ENCODE measurements at regions not wholly inside any gene's neighbourhood (a gene's known extent, or its start where the extent isn't known, plus 50 kb on each side); places are given as distances from the start of the nearest gene placed in this dataset.
"Not testable (repeated sequence)": the region's sequence is repeated elsewhere in the genome, so short reads cannot be mapped to it uniquely, and the experiment has no call there.

- Mint-ChIP-seq H3K36me3 (ENCODE audit: low read depth) (no peaks in the 10 kb centered on the region), H3K9me3 (no peaks in the 10 kb centered on the region), H3K27me3 (no peaks in the 10 kb centered on the region), H3K4me1 (peaks cover 2% of the 10 kb centered on the region), H3K27ac (no peak overlapping the region), H3K4me3 (no peak overlapping the region)
- POLR2A ChIA-PET: no interaction called here
- CTCF ChIA-PET: no interaction called here
- no peak for DNase-seq
These were observed 118.6 kb upstream of the GRIN2B start for GRCh38 chr12:14099994-14100393.

GRCh38 chr12:14101556-14101955 lies 120.2 kb upstream of the GRIN2B start:
- H3K27me3 Mint-ChIP-seq; H3K9me3 Mint-ChIP-seq; H3K27ac Mint-ChIP-seq; H3K36me3 Mint-ChIP-seq (ENCODE audit: low read depth); CTCF ChIA-PET; DNase-seq; H3K4me3 Mint-ChIP-seq; H3K4me1 Mint-ChIP-seq; POLR2A ChIA-PET: not testable (repeated sequence)

GRCh38 chr12:14111230-14111865 lies 129.9 kb upstream of the GRIN2B start:
- ChIA-PET CTCF (no interaction called here), POLR2A (no interaction called here)
- no peak overlapping the region for H3K27ac Mint-ChIP-seq
- H3K9me3 Mint-ChIP-seq: no peaks in the 10 kb centered on the region
- DNase-seq: no peak
- no peak overlapping the region for H3K4me3 Mint-ChIP-seq
- H3K4me1 Mint-ChIP-seq: no peaks in the 10 kb centered on the region
- H3K27me3 Mint-ChIP-seq: no peaks in the 10 kb centered on the region
- no peaks in the 10 kb centered on the region for H3K36me3 Mint-ChIP-seq (ENCODE audit: low read depth)

- Mint-ChIP-seq H3K9me3 (no peaks in the 10 kb centered on the region), H3K4me3 (no peak overlapping the region), H3K36me3 (ENCODE audit: low read depth) (no peaks in the 10 kb centered on the region), H3K27ac (no peak overlapping the region), H3K27me3 (no peaks in the 10 kb centered on the region), H3K4me1 (no peaks in the 10 kb centered on the region)
- no peak for DNase-seq
- POLR2A ChIA-PET: no interaction called here
- CTCF ChIA-PET: no interaction called here
These were observed 131.6 kb upstream of the GRIN2B start for GRCh38 chr12:14113031-14113430.

GRCh38 chr12:14126692-14127091 lies 145.3 kb upstream of the GRIN2B start:
- POLR2A ChIA-PET: no interaction called here
- H3K27ac Mint-ChIP-seq: no peak overlapping the region
- H3K4me1 Mint-ChIP-seq: no peaks in the 10 kb centered on the region
- no peaks in the 10 kb centered on the region for H3K27me3 Mint-ChIP-seq
- no peaks in the 10 kb centered on the region for H3K36me3 Mint-ChIP-seq (ENCODE audit: low read depth)
- no peak for DNase-seq
- H3K4me3 Mint-ChIP-seq: no peak overlapping the region
- CTCF ChIA-PET: no interaction called here
- H3K9me3 Mint-ChIP-seq: no peaks in the 10 kb centered on the region

- Mint-ChIP-seq H3K36me3 (ENCODE audit: low read depth) (no peaks in the 10 kb centered on the region), H3K4me1 (no peaks in the 10 kb centered on the region), H3K9me3 (no peaks in the 10 kb centered on the region), H3K27ac (no peak overlapping the region), H3K27me3 (peaks cover 2% of the 10 kb centered on the region), H3K4me3 (no peak overlapping the region)
- no peak for DNase-seq
- POLR2A ChIA-PET: no interaction called here
- CTCF ChIA-PET: no interaction called here
These were observed 148.3 kb upstream of the GRIN2B start for GRCh38 chr12:14129611-14130195.

GRCh38 chr12:14135996-14136395 lies 154.6 kb upstream of the GRIN2B start:
- Mint-ChIP-seq H3K9me3 (no peaks in the 10 kb centered on the region), H3K4me1 (no peaks in the 10 kb centered on the region), H3K36me3 (ENCODE audit: low read depth) (no peaks in the 10 kb centered on the region), H3K27ac (no peak overlapping the region), H3K27me3 (peaks cover 2% of the 10 kb centered on the region), H3K4me3 (no peak overlapping the region)
- CTCF ChIA-PET: no interaction called here
- POLR2A ChIA-PET: no interaction called here
- no peak for DNase-seq

- Mint-ChIP-seq H3K4me3 (no peak overlapping the region), H3K36me3 (ENCODE audit: low read depth) (no peaks in the 10 kb centered on the region), H3K27ac (no peak overlapping the region), H3K4me1 (no peaks in the 10 kb centered on the region), H3K9me3 (no peaks in the 10 kb centered on the region), H3K27me3 (no peaks in the 10 kb centered on the region)
- DNase-seq: no peak
- ChIA-PET POLR2A (no interaction called here), CTCF (no interaction called here)
These were observed 157.1 kb upstream of the GRIN2B start for GRCh38 chr12:14138495-14138894.

- Mint-ChIP-seq H3K4me3 (no peak overlapping the region), H3K27me3 (peaks cover 4% of the 10 kb centered on the region), H3K9me3 (no peaks in the 10 kb centered on the region), H3K36me3 (ENCODE audit: low read depth) (no peaks in the 10 kb centered on the region), H3K4me1 (no peaks in the 10 kb centered on the region), H3K27ac (no peak overlapping the region)
- POLR2A ChIA-PET: no interaction called here
- CTCF ChIA-PET: no interaction called here
- no peak for DNase-seq
These were observed 167.3 kb upstream of the GRIN2B start for GRCh38 chr12:14148489-14149270.

GRCh38 chr12:14153803-14154202 lies 172.4 kb upstream of the GRIN2B start:
- H3K4me3 Mint-ChIP-seq: no peak overlapping the region
- H3K9me3 Mint-ChIP-seq: no peaks in the 10 kb centered on the region
- no peaks in the 10 kb centered on the region for H3K4me1 Mint-ChIP-seq
- no peaks in the 10 kb centered on the region for H3K36me3 Mint-ChIP-seq (ENCODE audit: low read depth)
- H3K27ac Mint-ChIP-seq: no peak overlapping the region
- ChIA-PET POLR2A (no interaction called here), CTCF (no interaction called here)
- DNase-seq: no peak
- peaks cover 6% of the 10 kb centered on the region for H3K27me3 Mint-ChIP-seq

GRCh38 chr12:14156606-14157005 lies 175.2 kb upstream of the GRIN2B start:
- no peak overlapping the region for H3K27ac Mint-ChIP-seq
- no peaks in the 10 kb centered on the region for H3K9me3 Mint-ChIP-seq
- H3K36me3 Mint-ChIP-seq (ENCODE audit: low read depth): no peaks in the 10 kb centered on the region
- ChIA-PET CTCF (no interaction called here), POLR2A (no interaction called here)
- H3K27me3 Mint-ChIP-seq: peaks cover 2% of the 10 kb centered on the region
- no peak overlapping the region for H3K4me3 Mint-ChIP-seq
- H3K4me1 Mint-ChIP-seq: no peaks in the 10 kb centered on the region
- no peak for DNase-seq

- CTCF ChIA-PET: no interaction called here
- peaks cover 2% of the 10 kb centered on the region for H3K27me3 Mint-ChIP-seq
- no peak for DNase-seq
- no peaks in the 10 kb centered on the region for H3K9me3 Mint-ChIP-seq
- POLR2A ChIA-PET: no interaction called here
- no peaks in the 10 kb centered on the region for H3K4me1 Mint-ChIP-seq
- H3K4me3 Mint-ChIP-seq: no peak overlapping the region
- H3K27ac Mint-ChIP-seq: no peak overlapping the region
- no peaks in the 10 kb centered on the region for H3K36me3 Mint-ChIP-seq (ENCODE audit: low read depth)
These were observed 175.8 kb upstream of the GRIN2B start for GRCh38 chr12:14157088-14157747.

- Mint-ChIP-seq H3K9me3 (no peaks in the 10 kb centered on the region), H3K27ac (no peak overlapping the region), H3K36me3 (ENCODE audit: low read depth) (no peaks in the 10 kb centered on the region), H3K4me3 (no peak overlapping the region), H3K27me3 (no peaks in the 10 kb centered on the region), H3K4me1 (no peaks in the 10 kb centered on the region)
- no peak for DNase-seq
- CTCF ChIA-PET: interaction anchor here (2.1 kb wide), 1 partner anchor 300 kb away, joined by 7 read pairs; no protein-coding TSS in a partner anchor
- POLR2A ChIA-PET: no interaction called here
These were observed 182.9 kb upstream of the GRIN2B start for GRCh38 chr12:14164266-14164665.
